Testis (tissue), 2 donors: ENCODE measurements at regions not wholly inside any gene's neighbourhood (a gene's known extent, or its start where the extent isn't known, plus 50 kb on each side); places are given as distances from the start of the nearest gene placed in this dataset.

ENCODE experiments used
- POLR2A ChIP-seq: fragments of 450-650 bp; IDR thresholded peaks from one replicate; pipeline ENCODE4 v1.6.1; 2017; ENCODE audit warnings: antibody characterized with exemption, mild to moderate bottlenecking, moderate library complexity
- TF ChIP-seq, protein P1 (sequence below), 3 experiments: fragments of 450-650 bp in 2 of 3; fragments of 200-600 bp in 1 of 3; sonication (generic) in 1 of 3; IDR thresholded peaks; one replicate each; pipeline ENCODE4 v1.5.1; 2016 to 2019; ENCODE audit warnings: antibody characterized with exemption in 3 of 3, mild to moderate bottlenecking in 2 of 3, moderate library complexity in 1 of 3

DNA sequence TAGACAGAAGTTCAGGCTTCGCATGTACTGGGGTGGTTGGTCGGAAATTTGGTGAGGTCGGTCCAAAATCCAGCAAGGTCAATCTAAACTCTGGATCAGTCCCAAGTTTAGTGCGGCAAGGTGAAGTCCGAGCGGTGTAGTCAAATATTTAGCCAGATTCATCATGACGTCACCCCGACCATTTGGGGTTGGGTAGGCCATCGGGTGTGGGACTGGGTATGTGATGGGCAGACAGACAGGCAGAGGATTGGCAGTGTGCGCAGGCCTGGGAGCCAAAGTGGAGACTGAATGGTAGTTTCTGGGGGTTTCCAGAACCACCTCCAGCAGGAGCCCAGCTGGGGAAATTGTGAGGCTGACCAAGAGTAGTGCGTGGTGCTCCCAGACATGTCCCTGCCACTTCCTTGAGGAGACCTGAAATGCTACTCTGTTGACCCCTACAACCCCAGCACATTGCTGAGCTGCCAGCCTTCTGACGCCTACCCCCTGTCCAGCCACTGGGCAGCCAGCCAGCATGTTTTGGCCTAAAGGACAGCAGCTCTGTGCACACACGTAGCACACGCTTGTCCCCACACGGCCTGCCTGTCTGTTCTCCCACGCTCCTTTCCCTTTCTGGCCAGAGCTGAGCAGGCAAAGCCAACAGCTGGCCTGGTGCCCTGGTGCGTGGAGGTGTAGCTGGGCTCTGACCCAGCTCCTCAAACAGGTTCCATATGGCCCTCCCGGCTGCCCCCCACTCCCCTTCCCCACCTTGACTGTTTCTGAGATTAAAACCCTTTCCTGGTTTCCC, 55.9 kb downstream of the FAM241B start:
- TF ChIP-seq, protein P1, sequence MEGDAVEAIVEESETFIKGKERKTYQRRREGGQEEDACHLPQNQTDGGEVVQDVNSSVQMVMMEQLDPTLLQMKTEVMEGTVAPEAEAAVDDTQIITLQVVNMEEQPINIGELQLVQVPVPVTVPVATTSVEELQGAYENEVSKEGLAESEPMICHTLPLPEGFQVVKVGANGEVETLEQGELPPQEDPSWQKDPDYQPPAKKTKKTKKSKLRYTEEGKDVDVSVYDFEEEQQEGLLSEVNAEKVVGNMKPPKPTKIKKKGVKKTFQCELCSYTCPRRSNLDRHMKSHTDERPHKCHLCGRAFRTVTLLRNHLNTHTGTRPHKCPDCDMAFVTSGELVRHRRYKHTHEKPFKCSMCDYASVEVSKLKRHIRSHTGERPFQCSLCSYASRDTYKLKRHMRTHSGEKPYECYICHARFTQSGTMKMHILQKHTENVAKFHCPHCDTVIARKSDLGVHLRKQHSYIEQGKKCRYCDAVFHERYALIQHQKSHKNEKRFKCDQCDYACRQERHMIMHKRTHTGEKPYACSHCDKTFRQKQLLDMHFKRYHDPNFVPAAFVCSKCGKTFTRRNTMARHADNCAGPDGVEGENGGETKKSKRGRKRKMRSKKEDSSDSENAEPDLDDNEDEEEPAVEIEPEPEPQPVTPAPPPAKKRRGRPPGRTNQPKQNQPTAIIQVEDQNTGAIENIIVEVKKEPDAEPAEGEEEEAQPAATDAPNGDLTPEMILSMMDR (IDR thresholded peaks at IDR 0.05): no peak
- no peak for TF ChIP-seq POLR2A
